Ascending aorta (tissue), 2 donors: ENCODE measurements at regions not wholly inside any gene's neighbourhood (a gene's known extent, or its start where the extent isn't known, plus 50 kb on each side); places are given as distances from the start of the nearest gene placed in this dataset.

Experiments used
- DNase-seq, 2 donors: peaks; one replicate each; pipeline ENCODE4 v3.0.0-alpha.2; 2019; ENCODE audit warnings: low spot score in 2 of 2
- H3K27ac ChIP-seq, 2 donors: fragments of 200-600 bp; sonication (generic); one replicate each; pipeline ENCODE4 v1.5.1; 2016 to 2017; ENCODE audit warnings: mild to moderate bottlenecking in 1 of 2
- H3K27me3 ChIP-seq: fragments of 200-600 bp; sonication (generic); one replicate; pipeline ENCODE4 v1.5.1; 2017
- H3K36me3 ChIP-seq, 2 donors: fragments of 200-600 bp; sonication (generic); one replicate each; pipeline ENCODE4 v1.5.1; 2016
- H3K4me1 ChIP-seq, 2 donors: fragments of 200-600 bp; sonication (generic); one replicate each; pipeline ENCODE4 v1.5.1; 2016 to 2017; ENCODE audit warnings: mild to moderate bottlenecking in 1 of 2
- H3K4me3 ChIP-seq, 2 donors: fragments of 200-600 bp; sonication (generic); one replicate each; pipeline ENCODE4 v1.5.1; 2016 to 2017; ENCODE audit warnings: mild to moderate bottlenecking in 1 of 2
- H3K9me3 ChIP-seq, 2 donors: fragments of 200-600 bp; sonication (generic); one replicate each; pipeline ENCODE4 v1.5.1; 2016
- CTCF ChIP-seq, 3 experiments: fragments of 200-600 bp in 2 of 3; fragments of 450-650 bp in 1 of 3; sonication (generic) in 2 of 3; IDR thresholded peaks; one replicate each; pipeline ENCODE4 v1.5.1; 2016 to 2019; ENCODE audit warnings: antibody characterized with exemption in 3 of 3, mild to moderate bottlenecking in 1 of 3, moderate library complexity in 1 of 3
- intact Hi-C: fragments of 100-400 bp; cut with DNase I; formaldehyde crosslinking; loops from one replicate; pipeline ENCODE4 v1.15.1; 2023

- Histone ChIP-seq H3K36me3 (no peaks in the 10 kb centered on the region), H3K9me3 (no peaks in the 10 kb centered on the region), H3K27me3 (no peaks in the 10 kb centered on the region), H3K27ac (no peak overlapping the region), H3K4me3 (no peak overlapping the region), H3K4me1 (no peaks in the 10 kb centered on the region)
- no peak for DNase-seq
- no peak for TF ChIP-seq CTCF (IDR thresholded peaks at IDR 0.05)
- intact Hi-C loops: no loop called here
Measured at GRCh38 chr16:9658586-9658985, 523.6 kb downstream of the GRIN2A start.

GRCh38 chr16:9660898-9661297 is 521.3 kb downstream of the GRIN2A start:
- no peak overlapping the region for H3K4me3 ChIP-seq
- no peaks in the 10 kb centered on the region for H3K27me3 ChIP-seq
- DNase-seq: no peak
- no peaks in the 10 kb centered on the region for H3K36me3 ChIP-seq
- intact Hi-C loops: no loop called here
- H3K9me3 ChIP-seq: no peaks in the 10 kb centered on the region
- no peak for TF ChIP-seq CTCF (IDR thresholded peaks at IDR 0.05)
- H3K27ac ChIP-seq: no peak overlapping the region
- H3K4me1 ChIP-seq: no peaks in the 10 kb centered on the region

DNA sequence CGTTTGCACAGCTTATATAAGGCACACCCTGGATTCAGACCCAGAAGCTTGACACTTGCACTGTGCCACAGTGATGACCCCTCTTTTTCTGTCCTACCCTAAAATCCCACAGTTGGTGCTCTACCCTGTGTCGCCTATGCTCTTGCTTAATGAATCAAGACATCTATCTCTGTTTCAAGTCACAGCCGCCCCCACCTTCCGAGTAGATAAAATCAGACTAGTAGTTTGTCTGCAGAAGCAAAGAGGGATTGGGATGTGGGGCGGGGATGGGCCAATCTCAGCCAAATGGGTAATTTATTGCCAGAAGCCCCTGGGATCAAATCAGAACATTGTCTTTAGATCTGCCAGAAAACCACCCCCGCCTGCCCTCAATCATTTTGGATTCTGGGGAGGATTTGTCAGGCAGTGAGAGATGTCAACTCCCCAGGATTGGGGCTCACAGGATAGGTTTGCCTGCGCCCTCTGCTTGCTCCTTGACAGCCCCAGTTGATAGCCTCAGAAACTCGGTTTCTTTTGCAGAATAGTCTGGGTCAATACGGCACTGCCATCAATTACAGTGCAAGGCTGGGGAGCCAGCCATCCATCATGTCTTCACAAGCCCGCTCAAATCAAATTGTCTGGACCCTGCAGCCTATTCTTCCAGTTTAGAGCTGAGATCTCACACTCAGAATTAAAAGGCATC is 520.8 kb downstream of the GRIN2A start:
- intact Hi-C loops: no loop called here

DNA sequence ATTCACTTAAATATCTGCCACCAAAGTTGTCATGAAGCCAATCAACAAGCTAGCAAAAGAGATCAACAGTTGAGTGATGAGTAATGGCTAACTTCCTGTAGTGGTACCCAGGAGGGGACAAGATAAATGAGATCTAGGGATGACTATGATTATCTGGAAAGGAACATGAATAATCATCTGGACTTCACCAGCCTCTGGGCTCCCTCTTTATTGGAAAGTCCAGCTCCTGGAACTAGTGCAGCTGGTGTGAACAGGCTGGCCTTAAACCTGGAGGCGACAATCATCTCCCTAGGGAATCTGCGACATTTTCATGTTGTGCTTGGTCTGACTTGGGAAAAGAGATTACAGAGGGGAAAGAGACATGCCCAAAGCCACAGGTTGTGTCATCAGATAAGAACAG is 518.6 kb downstream of the GRIN2A start:
- Histone ChIP-seq H3K27me3 (no peaks in the 10 kb centered on the region), H3K36me3 (no peaks in the 10 kb centered on the region), H3K9me3 (no peaks in the 10 kb centered on the region), H3K4me3 (no peak overlapping the region), H3K4me1 (no peaks in the 10 kb centered on the region), H3K27ac (no peak overlapping the region)
- TF ChIP-seq CTCF (IDR thresholded peaks at IDR 0.05): no peak
- intact Hi-C loops: no loop called here
- DNase-seq: no peak

More for the DNA sequence above, 520.8 kb downstream of the GRIN2A start:
- H3K9me3 ChIP-seq: no peaks in the 10 kb centered on the region
- no peaks in the 10 kb centered on the region for H3K27me3 ChIP-seq
- H3K36me3 ChIP-seq: no peaks in the 10 kb centered on the region
- no peak overlapping the region for H3K27ac ChIP-seq
- DNase-seq: no peak
- H3K4me3 ChIP-seq: no peak overlapping the region
- no peaks in the 10 kb centered on the region for H3K4me1 ChIP-seq
- TF ChIP-seq CTCF (IDR thresholded peaks at IDR 0.05): no peak

DNA sequence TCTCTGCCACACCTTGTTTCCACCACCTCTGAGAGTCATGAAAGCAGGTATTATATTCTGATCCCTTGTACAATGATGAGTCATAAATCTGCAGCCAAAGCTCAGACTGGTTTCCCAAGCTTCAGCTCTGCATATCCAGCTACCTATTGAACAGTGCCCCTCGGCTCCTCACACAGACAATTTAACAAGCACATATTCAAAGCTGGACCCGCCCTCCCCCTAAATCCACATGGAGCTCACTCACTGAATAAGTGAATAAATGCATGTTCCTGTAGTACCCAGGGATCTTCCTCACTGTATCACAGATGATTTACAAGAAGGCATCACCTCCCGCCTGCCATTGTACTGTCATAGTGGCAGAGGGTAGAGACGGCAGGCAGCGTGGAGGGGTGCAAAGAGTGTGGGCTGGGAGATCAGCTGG is 516.4 kb downstream of the GRIN2A start:
- TF ChIP-seq CTCF (IDR thresholded peaks at IDR 0.05): no peak
- Histone ChIP-seq H3K36me3 (no peaks in the 10 kb centered on the region), H3K27me3 (no peaks in the 10 kb centered on the region), H3K9me3 (no peaks in the 10 kb centered on the region), H3K4me1 (no peaks in the 10 kb centered on the region), H3K27ac (no peak overlapping the region), H3K4me3 (no peak overlapping the region)
- intact Hi-C loops: no loop called here
- DNase-seq: no peak
